Right ventricle myocardium superior (tissue), 1 donor: ENCODE measurements at regions not wholly inside any gene's neighbourhood (a gene's known extent, or its start where the extent isn't known, plus 50 kb on each side); places are given as distances from the start of the nearest gene placed in this dataset.
"Not testable (repeated sequence)": the region's sequence is repeated elsewhere in the genome, so short reads cannot be mapped to it uniquely, and the experiment has no call there.

ENCODE experiments used
- ATAC-seq: fragments of 200-7000 bp; cut with Tn5 transposase; one replicate; pipeline ENCODE4 v1.9.1; 2020; ENCODE audit warnings: mild to moderate bottlenecking; ENCODE audit not compliant: poor library complexity
- DNase-seq: peaks from one replicate; pipeline ENCODE4 v3.0.0-alpha.2; 2020
- intact Hi-C: fragments of 100-400 bp; cut with DNase I; formaldehyde crosslinking; loops from one replicate; pipeline ENCODE4 v1.11.2; 2022
- donor health status: DM: no; HTN: yes; CAD: no; lungs with severe emphysema.

GRCh38 chr10:129179245-129179971, 287.6 kb upstream of the MGMT start:
- DNase-seq (no peak), ATAC-seq (no peak)
- intact Hi-C loops = no loop called here

GRCh38 chr10:129179972-129180678, 286.9 kb upstream of the MGMT start:
- DNase-seq = no peak
- no peak for ATAC-seq
- intact Hi-C loops = no loop called here

- intact Hi-C loops = no loop called here
- ATAC-seq (no peak), DNase-seq (no peak)
Observed at GRCh38 chr10:129184196-129184595, 282.8 kb upstream of the MGMT start.

- no peak for DNase-seq
- ATAC-seq = no peak
- intact Hi-C loops = no loop called here
Observed at GRCh38 chr10:129187331-129187730, 279.7 kb upstream of the MGMT start.

- DNase-seq (peak; percentile 60), ATAC-seq (peak; percentile 34)
- intact Hi-C loops = no loop called here
Observed at GRCh38 chr10:129191797-129192196, 275.2 kb upstream of the MGMT start.

- ATAC-seq (peak; percentile 94), DNase-seq (peak; percentile 82)
- intact Hi-C loops = no loop called here
Observed at GRCh38 chr10:129192344-129193128, 274.5 kb upstream of the MGMT start.

GRCh38 chr10:129193148-129193547, 273.9 kb upstream of the MGMT start:
- intact Hi-C loops = no loop called here
- no peak for DNase-seq

GRCh38 chr10:129194181-129194870, 272.7 kb upstream of the MGMT start:
- no peak for DNase-seq
- no peak for ATAC-seq
- intact Hi-C loops = no loop called here

More at GRCh38 chr10:129193148-129193547, 273.9 kb upstream of the MGMT start:
- peak; percentile 44 for ATAC-seq

GRCh38 chr10:129199826-129200225, 267.2 kb upstream of the MGMT start:
- intact Hi-C loops = no loop called here
- no peak for ATAC-seq
- DNase-seq = no peak

- DNase-seq (no peak), ATAC-seq (no peak)
- intact Hi-C loops = no loop called here
Observed at GRCh38 chr10:129203819-129204218, 263.2 kb upstream of the MGMT start.

- DNase-seq = no peak
- intact Hi-C loops = no loop called here
- ATAC-seq = no peak
Observed at GRCh38 chr10:129207297-129207696, 259.7 kb upstream of the MGMT start.

GRCh38 chr10:129210876-129211275, 256.2 kb upstream of the MGMT start:
- intact Hi-C loops = no loop called here
- ATAC-seq = no peak
- DNase-seq = no peak

- intact Hi-C loops = no loop called here
- DNase-seq = no peak
- ATAC-seq = no peak
Observed at GRCh38 chr10:129213256-129213655, 253.8 kb upstream of the MGMT start.

- DNase-seq, intact Hi-C loops, ATAC-seq: not testable (repeated sequence)
Observed at GRCh38 chr10:129213996-129214395, 253.0 kb upstream of the MGMT start.

GRCh38 chr10:129219364-129219763, 247.7 kb upstream of the MGMT start:
- intact Hi-C loops = no loop called here
- DNase-seq = no peak
- no peak for ATAC-seq

GRCh38 chr10:129222436-129222835, 244.6 kb upstream of the MGMT start:
- intact Hi-C loops = no loop called here
- no peak for ATAC-seq
- no peak for DNase-seq

GRCh38 chr10:129223363-129223762, 243.7 kb upstream of the MGMT start:
- intact Hi-C loops = no loop called here
- DNase-seq (no peak), ATAC-seq (no peak)

- ATAC-seq (no peak), DNase-seq (no peak)
- intact Hi-C loops = no loop called here
Observed at GRCh38 chr10:129224065-129224464, 243.0 kb upstream of the MGMT start.

- intact Hi-C loops = no loop called here
- ATAC-seq = no peak
- DNase-seq = no peak
Observed at GRCh38 chr10:129231821-129232220, 235.2 kb upstream of the MGMT start.
